ACC112 (cell line): ENCODE measurements at regions not wholly inside any gene's neighbourhood (a gene's known extent, or its start where the extent isn't known, plus 50 kb on each side); places are given as distances from the start of the nearest gene placed in this dataset.

Experiments used
- H2AFZ ChIP-seq: fragments of 200-600 bp; sonication (generic); one replicate; pipeline ENCODE4 v1.6.0; 2017; ENCODE audit warnings: antibody characterized with exemption, low read length; ENCODE audit not compliant: unreplicated experiment
- H3K27ac ChIP-seq: fragments of 200-600 bp; sonication (generic); 2 replicates; pipeline ENCODE4 v1.5.1; 2014; ENCODE audit warnings: low read depth, mild to moderate bottlenecking, antibody characterized with exemption, low read length, moderate library complexity
- H3K27me3 ChIP-seq: fragments of 200-600 bp; sonication (generic); 2 replicates; pipeline ENCODE4 v1.6.1; 2014; ENCODE audit warnings: mild to moderate bottlenecking, antibody characterized with exemption, low read length, moderate library complexity, mixed read lengths; ENCODE audit not compliant: insufficient read depth
- H3K36me3 ChIP-seq: fragments of 200-600 bp; sonication (generic); 2 replicates; pipeline ENCODE4 v1.6.1; 2016; ENCODE audit warnings: mild to moderate bottlenecking, antibody characterized with exemption, low read length, moderate library complexity, mixed read lengths; ENCODE audit not compliant: insufficient read depth
- H3K4me1 ChIP-seq: fragments of 200-600 bp; sonication (generic); one replicate; pipeline ENCODE4 v1.6.1; 2016; ENCODE audit warnings: low read length, mixed read lengths; ENCODE audit not compliant: insufficient read depth, unreplicated experiment, control insufficient read depth
- H3K4me3 ChIP-seq: fragments of 200-600 bp; sonication (generic); 2 replicates; pipeline ENCODE4 v1.5.1; 2014; ENCODE audit warnings: mild to moderate bottlenecking, low read depth, low read length
- H3K79me2 ChIP-seq: fragments of 200-600 bp; sonication (generic); one replicate; pipeline ENCODE4 v1.6.0; 2016; ENCODE audit warnings: low read length; ENCODE audit not compliant: control insufficient read depth, unreplicated experiment, insufficient read depth

DNA sequence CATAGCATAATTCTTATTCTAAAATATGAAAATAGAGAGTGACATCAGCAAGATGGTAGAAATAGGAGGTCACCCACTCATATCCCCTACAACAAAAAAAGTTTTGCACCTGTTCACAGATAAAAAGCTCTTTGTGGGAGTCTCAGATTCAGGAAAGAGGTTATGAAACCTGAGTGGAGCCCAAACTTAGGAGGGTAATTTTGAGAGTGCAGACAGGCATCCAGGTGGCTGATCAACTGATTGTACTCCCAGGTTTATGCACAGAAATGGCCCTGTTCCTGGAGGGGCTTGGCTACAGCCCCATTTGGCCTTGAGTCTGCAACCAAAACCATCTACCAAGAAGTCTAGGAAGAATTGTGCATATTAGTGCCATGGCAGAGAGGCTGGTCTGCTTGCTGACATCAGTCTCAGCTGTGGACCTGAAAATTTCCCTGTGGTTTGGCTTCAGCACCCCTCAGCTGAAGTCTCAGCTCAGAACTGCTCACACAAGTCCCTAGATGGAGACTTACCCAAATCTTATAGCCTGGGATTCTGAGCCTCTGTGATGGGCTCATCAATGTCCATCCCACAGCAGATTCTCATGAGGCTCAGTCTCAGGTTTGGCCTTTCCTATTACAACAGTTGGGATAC, 291.6 kb downstream of the IL20RB start:
- Histone ChIP-seq H3K4me3 (no peak overlapping the region), H3K27me3 (no peaks in the 10 kb centered on the region), H3K79me2 (no peaks in the 10 kb centered on the region), H3K27ac (no peak overlapping the region), H2AFZ (no peak overlapping the region), H3K4me1 (no peaks in the 10 kb centered on the region), H3K36me3 (no peaks in the 10 kb centered on the region)

- no peaks in the 10 kb centered on the region for H3K27me3 ChIP-seq
- H3K27ac ChIP-seq: no peak overlapping the region
- no peaks in the 10 kb centered on the region for H3K4me1 ChIP-seq
- no peak overlapping the region for H3K4me3 ChIP-seq
- no peak overlapping the region for H2AFZ ChIP-seq
- no peaks in the 10 kb centered on the region for H3K79me2 ChIP-seq
- no peaks in the 10 kb centered on the region for H3K36me3 ChIP-seq
Measured at GRCh38 chr3:137259089-137259488, 301.3 kb downstream of the IL20RB start.

DNA sequence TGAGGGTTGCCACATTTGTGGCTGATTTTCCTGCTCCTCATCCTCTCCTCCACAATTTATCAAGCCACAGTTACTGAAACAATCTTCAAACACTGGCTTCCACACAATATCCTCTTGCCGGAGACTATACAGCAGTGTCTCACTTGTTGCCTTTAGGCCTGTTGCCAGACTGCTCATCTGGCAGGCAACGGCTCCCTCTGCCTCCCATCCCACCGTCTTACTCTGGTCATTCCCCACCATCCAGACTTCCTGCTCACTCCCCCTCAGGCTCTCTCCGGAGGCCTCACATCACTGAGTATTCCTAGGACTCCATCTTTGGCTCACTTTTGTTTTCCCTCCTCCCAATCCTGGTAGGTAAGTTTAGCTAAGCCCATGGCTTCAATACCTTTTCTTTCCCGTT, 301.9 kb downstream of the IL20RB start:
- Histone ChIP-seq H3K79me2 (no peaks in the 10 kb centered on the region), H3K4me3 (no peak overlapping the region), H3K27ac (no peak overlapping the region), H3K4me1 (no peaks in the 10 kb centered on the region), H2AFZ (no peak overlapping the region), H3K27me3 (no peaks in the 10 kb centered on the region), H3K36me3 (no peaks in the 10 kb centered on the region)

- H3K27me3 ChIP-seq: 0 out of 2 replicates have a peak, but pooled peaks cover 2% of the 10 kb centered on the region
- H3K4me3 ChIP-seq: no peak overlapping the region
- H3K36me3 ChIP-seq: no peaks in the 10 kb centered on the region
- no peaks in the 10 kb centered on the region for H3K79me2 ChIP-seq
- H3K4me1 ChIP-seq: no peaks in the 10 kb centered on the region
- H3K27ac ChIP-seq: no peak overlapping the region
- no peak overlapping the region for H2AFZ ChIP-seq
Measured at GRCh38 chr3:137264071-137264820, 306.5 kb downstream of the IL20RB start.

DNA sequence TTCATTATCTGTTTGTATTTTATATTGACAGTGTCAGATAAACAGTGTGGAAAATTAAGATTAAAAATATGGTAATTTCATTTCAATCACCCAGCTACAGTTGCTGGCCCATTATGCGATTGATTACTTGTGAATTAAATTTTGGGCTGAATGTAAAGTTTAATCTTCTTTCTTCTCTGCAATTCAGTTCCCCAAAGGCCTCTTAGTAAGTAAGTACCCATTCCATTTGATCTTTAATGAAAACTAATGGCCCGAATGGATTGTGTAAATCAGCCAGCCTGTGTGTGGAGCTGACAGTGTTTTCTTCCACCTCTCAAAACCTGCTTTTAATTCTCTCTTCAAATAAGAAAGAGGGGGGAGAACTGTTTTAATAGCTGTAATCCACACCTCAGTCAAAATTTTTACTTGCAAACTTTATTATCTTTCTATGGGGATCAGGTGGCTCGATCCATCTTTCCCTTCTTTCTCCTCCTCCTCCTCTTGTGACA, 307.1 kb downstream of the IL20RB start:
- Histone ChIP-seq H3K79me2 (no peaks in the 10 kb centered on the region), H3K36me3 (no peaks in the 10 kb centered on the region), H2AFZ (no peak overlapping the region), H3K4me3 (no peak overlapping the region), H3K27me3 (0 out of 2 replicates have a peak, but pooled peaks cover 2% of the 10 kb centered on the region), H3K4me1 (no peaks in the 10 kb centered on the region), H3K27ac (no peak overlapping the region)

DNA sequence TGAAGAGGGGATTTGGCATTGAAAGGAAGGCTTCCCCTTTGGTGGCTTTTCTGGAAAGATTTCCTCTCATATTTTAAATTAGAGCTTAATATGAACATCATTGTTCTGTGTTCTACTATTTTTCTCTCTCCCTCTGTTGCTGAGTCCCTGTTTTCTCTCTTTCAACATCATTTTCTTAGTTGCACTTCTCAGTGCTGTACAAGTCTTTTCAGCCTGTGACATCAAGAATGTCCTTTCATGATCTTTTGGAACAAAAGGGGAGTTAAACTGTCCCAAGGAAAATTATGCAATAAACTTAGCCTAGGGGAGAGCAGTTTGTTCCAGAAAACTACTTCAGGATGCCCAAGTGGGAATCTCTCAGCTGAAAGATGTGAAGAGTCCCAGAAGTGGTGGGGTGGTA, 325.1 kb downstream of the IL20RB start:
- Histone ChIP-seq H3K79me2 (no peaks in the 10 kb centered on the region), H2AFZ (no peak overlapping the region), H3K27ac (no peak overlapping the region)

DNA sequence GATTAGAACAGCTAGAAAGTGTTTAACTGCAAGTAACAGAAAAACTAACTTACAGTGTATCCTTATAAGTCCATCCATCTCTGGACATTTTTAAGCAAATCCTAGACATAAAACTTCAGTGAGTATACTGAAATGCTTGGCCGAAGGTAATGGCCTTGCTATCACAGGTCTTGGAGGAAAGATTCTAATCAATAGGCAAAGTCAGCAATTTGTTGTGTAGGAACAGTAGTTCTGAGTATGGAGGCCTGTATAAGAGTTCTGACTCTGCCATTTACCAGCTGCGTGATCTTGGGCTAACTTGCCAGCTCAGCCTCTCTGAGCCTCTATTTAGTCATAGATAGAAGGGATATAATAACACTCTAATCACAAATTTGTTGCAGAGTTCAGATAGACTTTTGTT, 328.1 kb downstream of the IL20RB start:
- H3K4me1 ChIP-seq: no peaks in the 10 kb centered on the region
- no peak overlapping the region for H2AFZ ChIP-seq
- H3K27ac ChIP-seq: no peak overlapping the region
- no peak overlapping the region for H3K4me3 ChIP-seq
- no peaks in the 10 kb centered on the region for H3K79me2 ChIP-seq
- no peaks in the 10 kb centered on the region for H3K36me3 ChIP-seq
- no peaks in the 10 kb centered on the region for H3K27me3 ChIP-seq

More for the DNA sequence above, 325.1 kb downstream of the IL20RB start:
- H3K27me3 ChIP-seq: no peaks in the 10 kb centered on the region
- H3K4me1 ChIP-seq: no peaks in the 10 kb centered on the region
- no peak overlapping the region for H3K4me3 ChIP-seq
- no peaks in the 10 kb centered on the region for H3K36me3 ChIP-seq

DNA sequence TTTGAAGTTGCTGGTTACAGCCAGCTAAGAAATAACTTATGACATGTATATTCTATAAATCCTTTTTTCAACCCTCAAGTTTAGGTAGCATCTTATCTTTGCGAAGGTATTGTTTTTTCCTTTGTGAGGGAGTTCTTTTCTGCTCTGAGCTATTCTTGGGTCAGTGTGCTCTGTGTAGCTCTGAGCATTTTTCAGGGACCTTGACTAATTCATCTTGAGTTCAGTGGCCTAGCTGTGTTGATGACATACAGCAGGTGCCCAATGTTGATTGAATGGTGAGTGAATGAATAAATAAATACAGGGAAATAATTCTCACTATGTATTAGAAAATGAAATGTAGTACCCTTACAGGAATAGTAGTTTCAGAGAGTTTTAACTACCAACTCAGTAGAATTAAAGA, 335.3 kb downstream of the IL20RB start:
- no peaks in the 10 kb centered on the region for H3K79me2 ChIP-seq
- H3K4me3 ChIP-seq: no peak overlapping the region
- H3K27me3 ChIP-seq: no peaks in the 10 kb centered on the region
- no peak overlapping the region for H3K27ac ChIP-seq
- no peaks in the 10 kb centered on the region for H3K36me3 ChIP-seq
- H2AFZ ChIP-seq: no peak overlapping the region
- H3K4me1 ChIP-seq: no peaks in the 10 kb centered on the region

GRCh38 chr3:137294139-137294538, 336.4 kb downstream of the IL20RB start:
- H2AFZ ChIP-seq: no peak overlapping the region
- H3K4me3 ChIP-seq: no peak overlapping the region
- no peak overlapping the region for H3K27ac ChIP-seq

DNA sequence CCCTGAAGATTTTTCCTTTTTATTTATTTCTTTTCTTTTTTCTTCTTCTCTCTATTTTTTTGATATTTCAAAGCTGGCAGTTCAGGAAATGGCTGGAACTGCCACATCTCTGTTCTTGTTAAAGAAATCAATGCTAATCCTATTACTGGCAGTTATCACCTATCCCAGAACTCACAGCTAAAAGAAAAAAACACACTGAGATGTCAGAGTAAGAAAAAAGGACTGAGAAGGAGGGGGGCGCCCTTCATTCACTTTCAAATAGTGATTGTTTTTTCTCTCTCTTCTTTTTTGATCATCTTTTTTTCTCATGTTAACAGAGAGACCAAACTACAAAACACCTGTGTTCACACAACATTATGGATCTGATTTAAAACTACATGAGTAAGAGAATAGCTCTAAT, 337.1 kb downstream of the IL20RB start:
- Histone ChIP-seq H2AFZ (no peak overlapping the region), H3K36me3 (no peaks in the 10 kb centered on the region), H3K27me3 (no peaks in the 10 kb centered on the region), H3K4me1 (no peaks in the 10 kb centered on the region), H3K4me3 (no peak overlapping the region), H3K27ac (no peak overlapping the region), H3K79me2 (no peaks in the 10 kb centered on the region)

More at GRCh38 chr3:137294139-137294538, 336.4 kb downstream of the IL20RB start:
- Histone ChIP-seq H3K36me3 (no peaks in the 10 kb centered on the region), H3K27me3 (no peaks in the 10 kb centered on the region), H3K79me2 (no peaks in the 10 kb centered on the region), H3K4me1 (no peaks in the 10 kb centered on the region)

- H2AFZ ChIP-seq: no peak overlapping the region
- no peak overlapping the region for H3K27ac ChIP-seq
- H3K4me1 ChIP-seq: no peaks in the 10 kb centered on the region
- H3K36me3 ChIP-seq: no peaks in the 10 kb centered on the region
- H3K79me2 ChIP-seq: no peaks in the 10 kb centered on the region
- no peaks in the 10 kb centered on the region for H3K27me3 ChIP-seq
- no peak overlapping the region for H3K4me3 ChIP-seq
Measured at GRCh38 chr3:137295336-137295735, 337.6 kb downstream of the IL20RB start.
